AML-193 (cell line): ENCODE measurements at regions not wholly inside any gene's neighbourhood (a gene's known extent, or its start where the extent isn't known, plus 50 kb on each side); places are given as distances from the start of the nearest gene placed in this dataset.
"Not testable (repeated sequence)": the region's sequence is repeated elsewhere in the genome, so short reads cannot be mapped to it uniquely, and the experiment has no call there.

ENCODE experiments used
- DNase-seq, 2 experiments: peaks; one replicate each; lab custom pipeline; 2025; lab: John Stamatoyannopoulos, UW

- DNase-seq = not testable (repeated sequence)
These were observed 289.9 kb upstream of the PRSS16 start for GRCh38 chr6:26957399-26958127.

GRCh38 chr6:26961236-26961635 lies 286.3 kb upstream of the PRSS16 start:
- not testable (repeated sequence) for DNase-seq

- DNase-seq = no peak
These were observed 245.1 kb upstream of the PRSS16 start for GRCh38 chr6:27002447-27002846.

- DNase-seq = no peak
These were observed 240.5 kb upstream of the PRSS16 start for GRCh38 chr6:27007020-27007419.

GRCh38 chr6:27008613-27009012 lies 238.9 kb upstream of the PRSS16 start:
- DNase-seq = not testable (repeated sequence)

GRCh38 chr6:27014053-27014452 lies 233.4 kb upstream of the PRSS16 start:
- DNase-seq = not testable (repeated sequence)

- no peak for DNase-seq
These were observed 230.8 kb upstream of the PRSS16 start for GRCh38 chr6:27016689-27017088.

- DNase-seq = not testable (repeated sequence)
These were observed 229.1 kb upstream of the PRSS16 start for GRCh38 chr6:27018401-27018800.

- DNase-seq = no peak
These were observed 227.6 kb upstream of the PRSS16 start for GRCh38 chr6:27019651-27020552.

- DNase-seq = no peak
These were observed 227.0 kb upstream of the PRSS16 start for GRCh38 chr6:27020553-27020880.

GRCh38 chr6:27023664-27024063 lies 223.8 kb upstream of the PRSS16 start:
- no peak for DNase-seq

- DNase-seq = no peak
These were observed 222.2 kb upstream of the PRSS16 start for GRCh38 chr6:27025351-27025750.

- no peak for DNase-seq
These were observed 221.1 kb upstream of the PRSS16 start for GRCh38 chr6:27026361-27026760.

GRCh38 chr6:27031302-27031701 lies 216.2 kb upstream of the PRSS16 start:
- DNase-seq = no peak

GRCh38 chr6:27038498-27038897 lies 209.0 kb upstream of the PRSS16 start:
- DNase-seq = no peak

- DNase-seq = no peak
These were observed 207.1 kb upstream of the PRSS16 start for GRCh38 chr6:27040244-27041042.

GRCh38 chr6:27043244-27043643 lies 204.3 kb upstream of the PRSS16 start:
- DNase-seq = no peak

GRCh38 chr6:27045131-27045530 lies 202.4 kb upstream of the PRSS16 start:
- DNase-seq = not testable (repeated sequence)

- DNase-seq = not testable (repeated sequence)
These were observed 199.8 kb upstream of the PRSS16 start for GRCh38 chr6:27047725-27048124.

GRCh38 chr6:27049863-27050781 lies 197.4 kb upstream of the PRSS16 start:
- no peak for DNase-seq

GRCh38 chr6:27052082-27052730 lies 195.3 kb upstream of the PRSS16 start:
- not testable (repeated sequence) for DNase-seq
